Mesendoderm (in vitro differentiated cells): ENCODE measurements at regions not wholly inside any gene's neighbourhood (a gene's known extent, or its start where the extent isn't known, plus 50 kb on each side); places are given as distances from the start of the nearest gene placed in this dataset.
"Not testable (repeated sequence)": the region's sequence is repeated elsewhere in the genome, so short reads cannot be mapped to it uniquely, and the experiment has no call there.

Source experiments
- DNase-seq: peaks from one replicate; pipeline ENCODE4 v3.0.0; 2013
- H2AK5ac ChIP-seq: 2 replicates; pipeline ENCODE4 v1.6.1; 2013; ENCODE audit warnings: low read length, inconsistent platforms
- H2BK120ac ChIP-seq: 2 replicates; pipeline ENCODE4 v1.6.1; 2013; ENCODE audit warnings: low read depth, mild to moderate bottlenecking, low read length, moderate library complexity, mixed read lengths
- H2BK15ac ChIP-seq: replicated peaks from 2 replicates; pipeline ENCODE4 v1.6.1; 2013; ENCODE audit warnings: low read depth, mild to moderate bottlenecking, moderate library complexity
- H2BK5ac ChIP-seq: 2 replicates; pipeline ENCODE4 v1.6.1; 2013; ENCODE audit warnings: low read length, inconsistent platforms
- H3K18ac ChIP-seq: 2 replicates; pipeline ENCODE4 v1.6.1; 2013; ENCODE audit warnings: mild to moderate bottlenecking, low read length, mixed read lengths
- H3K23ac ChIP-seq: one replicate; pipeline ENCODE4 v1.6.1; 2013; ENCODE audit warnings: low read length
- H3K27ac ChIP-seq: 2 replicates; pipeline ENCODE4 v1.5.1; 2013; ENCODE audit warnings: low read depth, mild to moderate bottlenecking, inconsistent platforms, low read length, moderate library complexity
- H3K27me3 ChIP-seq: 2 replicates; pipeline ENCODE4 v1.6.1; 2013; ENCODE audit warnings: low read length, control low read depth, mild to moderate bottlenecking, inconsistent platforms; ENCODE audit not compliant: insufficient read depth, poor library complexity
- H3K36me3 ChIP-seq: 2 replicates; pipeline ENCODE4 v1.6.1; 2013; ENCODE audit warnings: low read length, inconsistent platforms; ENCODE audit not compliant: control insufficient read depth, insufficient read depth
- H3K4ac ChIP-seq: one replicate; pipeline ENCODE4 v1.6.1; 2013; ENCODE audit warnings: low read depth, mild to moderate bottlenecking, low read length, moderate library complexity
- H3K4me1 ChIP-seq: 2 replicates; pipeline ENCODE4 v1.6.1; 2013; ENCODE audit warnings: low read depth, low read length, inconsistent platforms; ENCODE audit not compliant: control insufficient read depth
- H3K4me2 ChIP-seq: 2 replicates; pipeline ENCODE4 v1.6.1; 2013; ENCODE audit warnings: low read length
- H3K4me3 ChIP-seq: 2 replicates; pipeline ENCODE4 v1.5.1; 2013; ENCODE audit warnings: mild to moderate bottlenecking, low read length
- H3K56ac ChIP-seq: one replicate; pipeline ENCODE4 v1.6.1; 2013; ENCODE audit warnings: low read length
- H3K79me1 ChIP-seq: 2 replicates; pipeline ENCODE4 v1.6.1; 2013; ENCODE audit warnings: low read length, inconsistent platforms
- H3K79me2 ChIP-seq: 2 replicates; pipeline ENCODE4 v1.6.1; 2013; ENCODE audit warnings: mild to moderate bottlenecking, low read length; ENCODE audit not compliant: control insufficient read depth, insufficient read depth
- H3K9ac ChIP-seq: 2 replicates; pipeline ENCODE4 v1.6.1; 2013; ENCODE audit warnings: low read length, inconsistent platforms
- H4K5ac ChIP-seq: one replicate; pipeline ENCODE4 v1.6.1; 2013; ENCODE audit warnings: low read length
- H4K8ac ChIP-seq: one replicate; pipeline ENCODE4 v1.6.1; 2013; ENCODE audit warnings: low read depth, mild to moderate bottlenecking, control low read depth, low read length, moderate library complexity
- WGBS: extraction: QIAGEN DNeasy Blood & Tissue Kit; methylation state at CpG from one replicate; pipeline ENCODE4 v1.1.7; 2013; ENCODE audit warnings: low lambda C conversion rate, missing lambda C conversion rate; ENCODE audit not compliant: insufficient coverage; ENCODE audit errors: extremely low coverage; 5-methylcytosine and 5-hydroxymethylcytosine counted together

DNA sequence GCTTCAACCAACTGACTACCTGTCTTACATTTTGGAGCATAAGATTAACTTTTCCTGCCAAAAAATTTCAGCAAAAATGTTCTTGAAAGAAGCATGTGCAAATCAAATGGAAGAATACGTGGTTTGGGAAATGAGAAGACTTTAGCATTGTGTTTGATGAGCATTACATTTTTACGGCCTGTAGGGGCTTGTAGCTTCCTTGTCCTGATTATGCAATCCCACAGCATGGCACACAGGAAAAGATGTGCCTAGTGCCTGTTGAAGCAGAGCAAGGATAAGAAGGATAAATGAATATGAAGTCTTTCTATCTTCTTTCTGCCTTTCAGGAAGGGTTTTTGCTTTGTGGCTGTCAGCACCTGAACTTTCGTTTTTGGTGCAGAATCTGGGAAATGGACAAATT, 134.1 kb upstream of the PALS2 start:
- not testable (repeated sequence) for H3K27ac ChIP-seq, H3K18ac ChIP-seq, H3K4me2 ChIP-seq, H3K79me1 ChIP-seq, H3K9ac ChIP-seq, H3K23ac ChIP-seq, H4K8ac ChIP-seq, H3K4me3 ChIP-seq, H4K5ac ChIP-seq, H3K36me3 ChIP-seq, H2BK120ac ChIP-seq, H2BK15ac ChIP-seq, H2AK5ac ChIP-seq, H3K56ac ChIP-seq, H3K27me3 ChIP-seq, H3K4ac ChIP-seq, H3K4me1 ChIP-seq, H2BK5ac ChIP-seq, DNase-seq, H3K79me2 ChIP-seq
- WGBS, result no CpG with 5 or more reads among the region's 3 CpGs

DNA sequence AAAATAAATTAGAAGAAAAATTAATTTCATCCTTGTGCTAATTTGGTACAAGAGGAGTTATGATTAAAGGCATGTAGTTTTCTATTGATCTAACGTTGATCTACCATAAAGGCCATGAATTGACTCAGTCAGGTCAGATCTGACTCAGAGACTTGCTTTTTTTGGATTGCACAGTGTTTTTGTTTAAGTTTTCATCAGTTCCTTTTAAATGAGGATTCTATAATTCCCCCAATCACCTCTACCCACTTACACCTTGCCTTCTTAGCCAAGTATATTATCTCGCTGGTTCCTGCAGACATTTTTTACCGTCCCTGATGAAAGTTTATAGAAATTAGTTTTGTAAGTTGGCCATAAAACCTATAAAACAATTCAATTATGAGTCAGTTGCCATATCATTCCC, 132.4 kb upstream of the PALS2 start:
- no CpG with 5 or more reads among the region's 3 CpGs for WGBS
- Histone ChIP-seq H3K27ac (no peak overlapping the region), H4K5ac (no peak overlapping the region), H3K23ac (no peak overlapping the region), H3K56ac (no peak overlapping the region), H2BK15ac (no peak overlapping the region), H3K4me2 (no peak overlapping the region), H2BK5ac (no peak overlapping the region), H3K18ac (no peak overlapping the region), H3K4me3 (no peak overlapping the region), H3K79me1 (no peaks in the 10 kb centered on the region), H3K4me1 (peaks cover 4% of the 10 kb centered on the region), H3K4ac (no peak overlapping the region), H2AK5ac (no peak overlapping the region), H3K36me3 (no peaks in the 10 kb centered on the region), H3K9ac (no peak overlapping the region), H3K27me3 (no peaks in the 10 kb centered on the region), H2BK120ac (peak overlapping the region; percentile 18), H3K79me2 (no peaks in the 10 kb centered on the region), H4K8ac (no peak overlapping the region)
- no peak for DNase-seq

- Histone ChIP-seq H4K8ac (no peak overlapping the region), H2AK5ac (no peak overlapping the region), H3K4me2 (no peak overlapping the region), H3K79me2 (no peaks in the 10 kb centered on the region), H3K4me1 (peaks cover 4% of the 10 kb centered on the region), H3K18ac (no peak overlapping the region), H3K56ac (no peak overlapping the region), H3K27ac (no peak overlapping the region), H3K9ac (no peak overlapping the region), H2BK15ac (no peak overlapping the region), H3K4ac (no peak overlapping the region), H3K79me1 (no peaks in the 10 kb centered on the region), H2BK5ac (no peak overlapping the region), H3K4me3 (no peak overlapping the region), H3K23ac (no peak overlapping the region), H3K36me3 (no peaks in the 10 kb centered on the region), H3K27me3 (no peaks in the 10 kb centered on the region), H4K5ac (no peak overlapping the region), H2BK120ac (no peak overlapping the region)
- no peak for DNase-seq
- no CpG with 5 or more reads among the region's 7 CpGs for WGBS
Measured at GRCh38 chr7:24441314-24442027, 131.8 kb upstream of the PALS2 start.

DNA sequence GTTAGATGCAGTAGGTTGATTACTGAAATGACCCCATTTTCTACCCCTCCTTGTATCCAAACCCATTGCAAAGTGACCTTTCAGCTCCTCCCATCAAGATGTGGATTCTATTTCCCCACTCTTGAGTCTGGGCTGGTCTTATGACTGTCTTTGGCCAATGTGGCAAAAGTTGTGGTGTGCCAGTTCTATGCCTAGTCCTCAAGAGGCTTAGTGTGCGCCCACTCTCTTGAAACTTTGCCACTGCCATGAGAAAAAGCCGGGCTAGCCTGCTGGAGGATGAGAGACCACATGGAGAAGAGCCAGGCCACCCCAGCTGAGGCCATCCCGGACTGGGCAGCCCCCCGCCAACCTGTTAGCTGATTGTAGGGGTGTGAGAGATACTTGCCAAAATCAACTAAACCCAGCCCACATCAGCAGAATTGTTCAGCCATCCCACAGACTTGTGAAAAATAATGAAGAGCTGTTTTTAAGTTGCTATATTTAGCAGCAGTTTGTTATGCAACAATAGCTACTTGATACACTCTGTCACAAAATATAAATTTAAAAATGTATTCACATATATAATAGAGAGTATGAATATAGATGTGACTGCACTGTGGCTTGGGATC, 131.0 kb upstream of the PALS2 start:
- Histone ChIP-seq H3K18ac (no peak overlapping the region), H3K36me3 (no peaks in the 10 kb centered on the region), H2BK120ac (no peak overlapping the region), H4K8ac (no peak overlapping the region), H2BK5ac (no peak overlapping the region), H2BK15ac (no peak overlapping the region), H3K9ac (no peak overlapping the region), H3K79me2 (no peaks in the 10 kb centered on the region), H3K27me3 (no peaks in the 10 kb centered on the region), H3K4me3 (no peak overlapping the region), H2AK5ac (no peak overlapping the region), H3K4me1 (peaks cover 4% of the 10 kb centered on the region), H3K27ac (no peak overlapping the region), H3K79me1 (no peaks in the 10 kb centered on the region), H3K4me2 (no peak overlapping the region), H3K4ac (no peak overlapping the region), H3K23ac (no peak overlapping the region), H3K56ac (no peak overlapping the region), H4K5ac (no peak overlapping the region)
- no CpG with 5 or more reads among the region's 4 CpGs for WGBS
- peak; percentile 29 for DNase-seq

DNA sequence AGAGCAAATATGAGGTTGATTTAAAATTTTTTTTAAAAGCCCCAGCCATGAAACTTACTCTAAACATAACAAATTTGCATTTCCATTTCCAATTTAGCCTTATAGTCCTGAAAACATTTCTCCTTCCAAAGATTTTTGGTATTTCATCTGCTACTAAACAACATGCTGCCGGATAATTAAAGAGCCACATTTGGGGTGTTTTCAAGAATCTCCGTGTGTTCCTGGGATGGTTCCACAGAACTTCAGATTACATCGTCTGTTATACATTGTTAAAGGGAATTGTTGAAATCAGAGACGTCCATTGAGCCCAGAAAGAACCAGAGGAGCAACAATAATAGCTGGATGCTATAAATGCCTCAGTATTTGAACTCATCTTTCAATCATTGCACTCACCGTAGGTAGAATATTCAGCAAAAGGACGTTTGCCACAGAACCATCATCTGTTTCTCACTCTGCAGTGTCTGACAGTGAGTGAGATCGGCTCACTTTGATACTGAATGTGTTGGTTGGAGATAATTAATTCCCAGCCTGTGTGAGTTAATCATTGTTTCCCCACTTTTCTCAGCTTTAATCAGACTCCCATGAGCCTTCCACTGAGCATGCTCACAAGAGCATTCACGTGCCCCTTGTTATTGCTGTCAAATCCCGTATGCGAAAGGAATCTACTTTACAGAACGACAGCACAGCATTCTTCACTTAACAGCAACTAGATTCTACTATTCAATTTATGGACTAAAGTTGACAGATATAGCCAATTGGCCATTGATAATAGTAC, 128.4 kb upstream of the PALS2 start:
- H3K4me2 ChIP-seq, result no peak overlapping the region
- no peak overlapping the region for H3K56ac ChIP-seq
- no peak overlapping the region for H2BK5ac ChIP-seq
- no CpG with 5 or more reads among the region's 11 CpGs for WGBS
- H3K27ac ChIP-seq, result no peak overlapping the region
- no peak overlapping the region for H3K4me3 ChIP-seq
- no peaks in the 10 kb centered on the region for H3K27me3 ChIP-seq
- H3K79me1 ChIP-seq, result no peaks in the 10 kb centered on the region
- no peak overlapping the region for H3K9ac ChIP-seq
- H2AK5ac ChIP-seq, result no peak overlapping the region
- H4K8ac ChIP-seq, result no peak overlapping the region
- H3K36me3 ChIP-seq, result no peaks in the 10 kb centered on the region
- no peak overlapping the region for H3K23ac ChIP-seq
- H2BK120ac ChIP-seq, result no peak overlapping the region
- no peaks in the 10 kb centered on the region for H3K79me2 ChIP-seq
- peaks cover 4% of the 10 kb centered on the region for H3K4me1 ChIP-seq
- H4K5ac ChIP-seq, result no peak overlapping the region
- H3K18ac ChIP-seq, result no peak overlapping the region
- no peak overlapping the region for H2BK15ac ChIP-seq
- DNase-seq, result no peak
- H3K4ac ChIP-seq, result no peak overlapping the region
